T47D (cell line): ENCODE measurements at regions not wholly inside any gene's neighbourhood (a gene's known extent, or its start where the extent isn't known, plus 50 kb on each side); places are given as distances from the start of the nearest gene placed in this dataset.

Experiments used
- DNase-seq, 2 experiments: peaks; one replicate each; pipeline versions ENCODE4 v3.0.0 to v3.0.0-alpha.2; 2011 to 2012; ENCODE audit warnings: low read depth in 1 of 2, low spot score in 1 of 2
- JUND ChIP-seq: IDR thresholded peaks from 2 replicates; pipeline ENCODE4 v1.6.1; 2012; ENCODE audit warnings: low read depth
- in situ Hi-C: cut with HindIII; loops from 2 replicates; pipeline ENCODE4 v1.10.0; 2016; ENCODE audit warnings: low sequenced_read_pairs, low pct_unique_long_range_greater_than_20kb

GRCh38 chr1:243923292-243924171 is 73.5 kb upstream of the AKT3 start:
- no peak for TF ChIP-seq JUND
- DNase-seq: no peak
- in situ Hi-C loops: no loop called here

DNA sequence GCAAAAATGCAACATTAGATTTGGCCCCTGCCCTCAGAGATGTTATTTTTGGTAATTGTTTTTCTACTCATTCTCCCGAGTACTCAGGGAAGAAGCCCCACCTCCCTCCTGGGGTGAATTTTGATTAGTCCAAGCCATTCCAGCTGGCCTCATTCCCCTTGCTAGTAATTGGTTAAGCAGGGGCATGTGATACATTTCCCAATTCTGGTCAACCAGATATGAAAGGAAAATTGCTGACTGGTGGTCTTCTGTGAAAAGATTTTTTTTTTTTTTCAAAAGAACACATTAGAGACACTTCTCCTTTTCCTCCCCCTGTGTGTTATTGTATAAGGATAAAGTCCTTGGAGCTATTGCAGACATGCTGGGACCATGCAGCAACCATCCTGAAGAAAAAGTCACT is 71.1 kb upstream of the AKT3 start:
- DNase-seq: no peak
- in situ Hi-C loops: no loop called here
- no peak for TF ChIP-seq JUND

- DNase-seq: no peak
These were observed 68.0 kb upstream of the AKT3 start for GRCh38 chr1:243917863-243918565.

DNA sequence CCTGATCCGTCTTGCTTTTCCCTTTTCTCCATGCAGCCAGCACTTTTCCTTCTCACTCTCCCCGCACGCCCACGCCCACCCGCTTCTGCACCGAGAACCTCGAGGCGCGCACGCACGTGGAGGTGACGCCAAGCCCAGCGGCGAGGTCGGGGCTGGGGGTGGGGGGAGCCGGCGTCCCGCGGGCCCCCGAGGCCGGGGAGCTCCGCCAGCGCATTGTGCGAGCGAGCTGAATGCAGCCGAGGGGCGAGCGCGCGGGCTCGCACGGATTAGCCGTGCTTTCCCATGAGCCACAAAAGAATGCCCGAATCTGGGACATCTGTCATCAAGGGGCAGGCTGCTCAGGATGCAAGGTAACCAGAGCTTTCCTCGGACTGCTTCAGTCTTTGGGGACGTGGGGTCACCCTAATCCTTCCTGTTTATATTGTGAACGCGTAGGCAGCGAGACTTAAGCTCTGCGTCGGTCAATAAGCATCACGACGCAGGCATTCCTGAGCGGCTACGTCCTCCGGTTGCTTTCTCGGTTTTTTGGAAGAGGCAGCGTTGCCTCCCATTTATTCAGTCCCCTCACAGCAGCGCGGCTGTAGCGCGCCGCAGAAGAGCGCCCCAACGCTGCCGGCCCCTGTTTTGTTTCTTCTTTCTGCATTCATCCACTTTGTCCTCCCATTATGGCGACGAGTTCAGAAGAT is 67.3 kb upstream of the AKT3 start:
- DNase-seq: no peak
- in situ Hi-C loops: no loop called here
- TF ChIP-seq JUND: no peak

More at GRCh38 chr1:243917863-243918565, 68.0 kb upstream of the AKT3 start:
- no peak for TF ChIP-seq JUND
- in situ Hi-C loops: no loop called here

GRCh38 chr1:243916160-243916559 is 66.1 kb upstream of the AKT3 start:
- no peak for TF ChIP-seq JUND
- in situ Hi-C loops: no loop called here
- no peak for DNase-seq

DNA sequence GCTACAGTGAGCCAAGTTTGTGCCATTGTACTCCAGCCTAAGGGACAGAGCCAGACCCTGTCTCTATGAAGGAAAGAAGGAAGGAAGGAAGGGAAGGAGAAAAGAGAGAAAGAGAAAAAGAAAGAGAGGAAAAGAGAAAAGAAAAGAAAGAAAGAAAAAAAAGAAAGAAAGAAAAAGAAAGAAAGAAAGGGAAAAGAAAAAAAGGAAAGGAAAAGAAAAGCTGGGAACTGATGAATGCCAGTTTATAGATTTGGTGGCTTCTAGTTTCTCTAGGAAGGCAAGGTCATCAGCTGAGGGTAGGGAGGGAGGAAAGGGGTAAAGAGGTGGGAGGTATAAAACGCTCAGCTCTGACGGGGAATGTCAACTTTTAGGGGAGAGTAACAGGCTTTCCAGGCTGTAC is 62.3 kb upstream of the AKT3 start:
- DNase-seq: no peak
- in situ Hi-C loops: no loop called here
- TF ChIP-seq JUND: no peak

GRCh38 chr1:243910607-243911006 is 60.6 kb upstream of the AKT3 start:
- DNase-seq: no peak
- in situ Hi-C loops: no loop called here
- TF ChIP-seq JUND: no peak

GRCh38 chr1:243903895-243904294 is 53.9 kb upstream of the AKT3 start:
- peak in 1 of 2 experiments; percentile 43 for DNase-seq
- TF ChIP-seq JUND: no peak

DNA sequence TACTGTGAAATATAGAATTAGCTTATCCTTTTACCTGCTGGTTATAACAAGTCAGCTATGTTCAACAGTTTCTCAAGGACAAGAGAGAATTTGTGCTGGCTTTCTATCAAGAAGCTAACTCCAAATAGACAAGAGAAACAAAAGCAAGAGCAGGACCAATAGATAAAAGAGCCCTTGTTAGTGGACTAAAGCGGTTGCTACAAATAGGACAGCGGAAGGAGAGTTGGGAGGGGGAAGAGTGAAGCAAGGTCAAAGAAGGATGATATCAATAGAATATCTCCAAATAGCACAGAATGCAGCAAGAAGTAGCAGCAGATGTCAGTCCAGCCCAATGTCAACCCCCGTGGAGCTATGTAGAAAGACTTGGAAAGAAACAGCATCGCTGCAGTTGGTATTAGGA is 53.0 kb upstream of the AKT3 start:
- in situ Hi-C loops: no loop called here
- DNase-seq: no peak
- no peak for TF ChIP-seq JUND

More at GRCh38 chr1:243903895-243904294, 53.9 kb upstream of the AKT3 start:
- in situ Hi-C loops: no loop called here

GRCh38 chr1:243902100-243902499 is 52.1 kb upstream of the AKT3 start:
- in situ Hi-C loops: no loop called here
- TF ChIP-seq JUND: no peak
- DNase-seq: no peak
